NCI-H226 (cell line): ENCODE measurements at regions not wholly inside any gene's neighbourhood (a gene's known extent, or its start where the extent isn't known, plus 50 kb on each side); places are given as distances from the start of the nearest gene placed in this dataset.
"Not testable (repeated sequence)": the region's sequence is repeated elsewhere in the genome, so short reads cannot be mapped to it uniquely, and the experiment has no call there.

Source experiments
- DNase-seq: peaks from one replicate; pipeline ENCODE4 v3.0.0-alpha.2; 2015

DNA sequence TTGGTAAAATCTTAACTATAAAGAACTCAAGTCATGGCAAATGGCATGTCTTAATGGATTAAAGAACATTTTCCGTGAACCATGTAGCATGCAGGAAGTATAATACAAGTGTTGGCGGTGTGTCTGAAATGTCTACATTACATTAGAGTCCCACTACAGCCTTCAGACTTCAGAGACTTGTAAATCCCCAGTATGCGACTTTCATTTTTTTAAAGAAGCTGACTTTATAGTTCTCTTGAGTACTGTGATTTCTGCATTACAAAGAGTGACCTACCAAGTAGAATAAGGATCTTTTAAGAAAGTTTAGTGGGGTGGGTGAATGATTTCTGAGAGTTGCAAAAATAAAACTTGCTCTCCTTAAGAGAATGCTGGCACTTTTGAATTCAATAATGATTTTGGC is 140.7 kb upstream of the FN1 start:
- DNase-seq = no peak

DNA sequence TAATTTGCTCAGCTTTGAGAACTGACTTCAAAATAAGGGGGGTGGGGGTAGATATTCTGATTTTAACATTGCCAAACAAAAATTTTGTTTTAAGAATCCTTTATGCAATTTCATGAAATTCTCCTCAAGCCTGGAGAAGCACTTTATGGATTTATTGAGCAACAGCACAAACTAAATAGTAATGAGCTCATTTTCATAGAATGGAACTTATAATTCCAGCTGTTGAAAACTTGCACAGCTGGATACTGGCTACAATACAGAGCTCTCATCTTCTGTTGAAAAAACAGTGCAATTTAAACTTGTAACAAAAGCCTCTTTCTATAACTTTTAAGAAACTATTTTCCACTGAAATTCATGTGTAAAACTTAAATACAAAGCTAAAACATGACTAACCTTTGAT is 137.6 kb upstream of the FN1 start:
- DNase-seq = no peak

DNA sequence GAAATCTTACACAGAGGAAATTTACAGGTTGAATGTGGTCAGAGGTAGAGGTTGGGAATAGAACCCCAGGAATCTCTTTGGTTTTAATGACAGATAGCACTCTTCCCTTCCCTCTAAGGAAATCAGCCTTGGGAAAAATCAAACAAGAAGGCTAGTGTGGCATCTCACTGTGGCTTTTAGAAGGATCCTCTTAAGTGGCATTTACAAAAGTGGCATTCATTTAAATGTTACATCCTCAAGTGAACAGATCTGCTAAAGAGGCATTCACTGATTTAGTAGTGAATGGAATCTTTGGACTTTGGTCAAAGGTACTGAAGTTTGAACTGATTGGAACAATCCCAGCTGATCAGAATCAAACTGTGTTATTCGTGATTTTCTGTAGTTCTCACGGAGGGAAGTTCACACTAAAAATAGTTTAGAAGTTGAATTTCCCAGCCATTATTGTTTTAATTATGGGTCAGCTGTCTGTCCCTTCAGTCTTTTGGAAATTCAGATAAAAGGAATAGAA is 136.5 kb upstream of the FN1 start:
- DNase-seq = no peak

DNA sequence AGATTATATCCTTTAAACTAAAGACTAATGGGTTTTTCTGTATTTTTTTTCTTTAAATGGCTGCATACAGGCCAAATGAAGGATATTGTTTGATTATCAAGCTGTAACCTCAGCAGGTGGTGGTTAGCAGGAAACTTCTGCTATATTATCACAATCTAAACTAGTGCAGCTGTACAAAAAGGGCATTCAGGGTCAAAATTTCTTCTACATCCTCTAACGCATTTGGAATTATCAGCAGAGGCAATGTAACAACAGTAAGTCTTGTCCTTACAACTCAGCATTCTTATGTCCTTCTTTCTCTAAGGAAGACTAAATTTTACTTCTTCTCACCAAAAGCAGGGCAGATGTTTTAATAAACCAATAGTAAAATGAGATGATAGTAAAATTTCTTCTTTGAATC is 135.8 kb upstream of the FN1 start:
- no peak for DNase-seq

DNA sequence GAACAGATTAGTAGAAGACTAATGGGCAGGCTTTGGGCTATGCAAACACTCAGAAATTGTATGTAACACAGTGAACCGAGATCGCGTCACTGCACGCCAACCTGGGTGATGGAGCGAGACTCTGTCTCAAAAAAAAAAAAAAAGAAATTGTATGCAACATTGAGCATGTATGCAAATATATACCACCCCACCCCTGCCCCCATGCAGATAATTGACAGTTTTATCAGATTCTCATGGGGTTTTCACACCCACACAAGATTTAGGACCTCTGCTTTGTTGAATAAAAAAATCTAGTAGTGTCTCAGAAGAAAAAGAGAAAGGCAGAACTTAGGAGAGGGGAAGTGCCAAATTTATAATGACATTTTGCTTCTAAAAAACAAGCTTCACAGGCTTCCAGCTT is 131.6 kb upstream of the FN1 start:
- DNase-seq = no peak

DNA sequence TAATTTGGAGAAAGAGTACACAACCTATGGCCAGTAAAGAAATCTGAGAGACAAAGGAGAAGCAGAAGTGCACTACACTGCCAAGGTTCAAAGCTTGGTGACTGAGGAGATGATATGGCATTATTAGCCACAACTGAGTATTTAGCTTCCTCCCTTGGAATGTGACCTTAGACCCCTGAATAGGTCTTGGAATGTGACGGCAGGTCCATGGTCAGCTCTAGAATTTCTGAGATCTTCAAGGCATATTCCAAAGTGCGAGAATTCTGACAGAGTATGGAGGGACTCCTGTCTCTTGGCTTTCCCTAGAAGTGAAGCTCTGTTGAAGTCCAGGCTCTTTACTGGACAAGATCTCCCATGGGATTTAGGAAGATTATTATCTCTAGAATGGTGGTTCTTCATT is 130.0 kb upstream of the FN1 start:
- DNase-seq = no peak

DNA sequence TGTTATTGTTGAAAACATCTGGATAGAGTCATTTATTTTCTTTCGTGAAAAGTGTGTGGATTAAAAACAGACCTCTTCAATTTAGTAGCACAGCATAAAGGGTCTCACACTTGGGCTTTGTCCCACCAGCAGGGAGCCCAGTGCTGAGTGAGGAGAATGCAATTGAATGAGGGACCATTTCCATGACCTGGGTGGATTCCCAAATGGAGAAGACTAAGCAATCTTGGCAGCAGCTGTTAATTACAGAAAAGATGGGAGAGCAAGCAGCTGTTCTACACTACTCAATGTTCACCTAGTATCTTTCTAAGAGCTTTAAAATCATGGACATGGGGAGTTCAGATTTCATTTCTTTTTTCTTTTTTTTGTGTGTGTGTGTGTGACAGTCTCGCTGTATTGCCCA is 121.8 kb upstream of the FN1 start:
- no peak for DNase-seq

DNA sequence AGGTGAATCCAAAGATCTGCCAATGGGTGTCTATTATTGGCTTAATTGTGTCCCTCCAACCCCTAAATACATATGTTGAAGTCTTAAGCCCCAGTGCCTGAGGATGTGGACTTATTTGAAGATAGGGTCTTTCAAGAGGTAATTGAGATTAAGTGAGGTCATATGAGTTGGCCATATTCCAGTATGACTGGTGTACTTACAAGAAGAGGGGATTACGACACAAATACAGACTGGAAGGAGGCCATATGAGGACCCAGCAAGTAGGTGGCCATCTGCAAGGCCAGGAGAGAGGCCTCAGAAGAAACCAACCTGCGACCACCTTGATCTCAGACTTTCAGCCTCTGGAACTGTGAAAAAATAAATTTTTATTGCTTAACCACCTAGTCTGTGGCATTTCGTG is 121.1 kb upstream of the FN1 start:
- DNase-seq = no peak

DNA sequence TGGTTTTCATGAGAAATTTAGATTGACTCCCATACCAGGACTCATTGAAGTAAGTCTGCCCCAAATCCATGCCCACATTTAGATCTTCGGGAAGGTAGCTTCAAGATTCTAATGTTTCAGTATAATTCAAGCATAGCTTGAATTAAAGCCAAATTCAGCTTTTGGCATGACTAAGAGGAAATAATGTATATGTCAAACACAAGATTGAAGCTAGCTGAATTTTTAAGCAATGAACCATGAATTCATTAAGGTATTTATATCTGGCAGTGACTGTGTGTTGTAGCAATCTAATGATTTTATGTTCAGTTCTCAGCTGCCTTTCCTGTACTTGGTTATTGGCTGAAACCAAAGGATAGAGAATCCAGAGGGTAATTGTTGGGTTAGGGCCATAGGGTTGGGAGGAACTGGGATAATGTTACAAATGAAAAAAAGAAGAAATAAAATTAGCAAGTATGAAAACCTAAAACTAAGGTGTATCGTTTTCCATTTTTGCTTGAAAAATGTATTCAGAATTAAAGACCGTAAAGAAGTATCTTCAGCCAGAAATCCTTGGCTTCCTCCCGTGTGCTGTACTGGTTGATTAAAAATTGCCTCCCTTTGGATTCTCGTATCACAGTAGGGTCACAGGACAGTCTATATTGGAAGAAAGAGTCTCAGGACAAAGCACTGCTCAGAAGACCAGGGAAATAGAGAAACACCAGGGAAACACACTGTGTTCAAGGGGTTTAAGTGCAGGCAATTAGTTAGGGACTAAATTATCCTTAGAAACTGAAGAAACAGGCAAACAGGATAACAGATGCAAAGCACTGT is 119.0 kb upstream of the FN1 start:
- no peak for DNase-seq

DNA sequence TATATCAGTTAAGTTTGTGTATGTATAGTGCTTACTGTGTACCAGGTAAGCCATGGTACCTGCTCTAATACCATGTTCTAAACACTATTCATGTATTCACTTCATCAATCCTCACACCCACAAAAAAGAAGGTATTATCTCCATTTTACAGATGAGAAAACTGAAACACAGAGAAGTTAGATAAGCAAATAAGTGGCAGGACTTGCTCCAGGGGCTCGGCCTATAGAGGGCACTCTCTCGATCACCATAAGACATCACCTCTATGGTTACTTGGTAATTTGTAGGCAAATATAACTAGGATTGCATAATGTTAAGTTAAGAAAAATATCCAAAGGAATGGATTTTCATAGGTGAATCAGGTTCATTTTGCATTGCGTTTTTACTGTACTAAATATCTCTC is 118.1 kb upstream of the FN1 start:
- DNase-seq = no peak

DNA sequence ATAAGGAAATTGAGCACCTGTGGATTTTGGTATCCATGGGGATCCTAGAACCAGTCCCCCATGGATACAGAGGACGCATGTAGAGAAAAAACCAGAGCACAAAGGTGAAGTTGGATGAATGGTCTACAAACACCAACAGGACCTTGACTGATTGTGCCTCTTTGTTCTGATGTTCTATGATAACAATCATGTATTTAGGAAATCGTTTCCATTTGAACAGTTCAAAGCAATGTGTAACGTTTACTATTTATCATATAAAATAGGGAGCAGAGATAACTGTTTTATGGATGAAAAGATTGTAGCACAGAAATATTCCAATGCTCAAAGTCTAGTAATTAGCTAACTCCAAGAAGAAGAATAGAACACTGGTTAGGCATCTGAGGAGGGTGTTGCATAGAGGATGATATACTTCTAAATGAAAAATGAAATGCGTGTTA is 116.3 kb upstream of the FN1 start:
- no peak for DNase-seq

DNA sequence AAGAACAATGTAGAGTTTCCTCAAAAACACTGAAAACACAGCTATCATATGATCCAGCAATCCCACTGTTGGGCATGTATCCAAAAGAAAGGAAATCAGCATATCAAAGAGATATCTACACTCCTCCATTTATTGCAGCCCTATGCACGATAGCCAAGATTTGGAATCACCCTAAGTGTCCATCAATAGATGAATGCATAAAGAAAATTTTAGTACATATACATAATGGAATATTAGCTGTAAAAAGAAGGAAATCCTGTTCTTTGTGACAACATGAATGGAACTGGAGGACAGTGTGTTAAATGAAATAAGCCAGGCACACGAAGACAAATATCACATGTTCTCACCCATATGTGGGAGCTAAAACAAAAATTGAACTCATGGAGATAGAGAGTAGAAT is 114.5 kb upstream of the FN1 start:
- no peak for DNase-seq

DNA sequence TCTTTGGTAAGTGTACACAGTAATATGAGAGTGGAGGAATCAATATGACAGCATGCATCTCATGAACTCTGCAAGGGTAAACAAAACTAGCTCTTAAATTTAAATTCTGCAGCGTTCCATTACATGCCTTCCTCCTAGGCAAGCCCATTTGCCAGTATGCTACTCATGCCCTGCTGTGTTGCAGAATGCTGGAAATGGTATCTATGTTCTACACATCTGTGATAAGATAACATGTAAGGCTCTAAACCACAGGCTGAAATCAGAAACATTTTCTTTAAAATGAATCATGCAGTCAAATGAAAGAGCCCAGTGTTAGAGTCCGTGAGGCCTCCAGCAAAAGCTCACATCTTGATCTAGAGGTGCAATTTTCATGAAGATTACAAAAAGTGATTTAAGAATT is 112.8 kb upstream of the FN1 start:
- peak; percentile 22 for DNase-seq

DNA sequence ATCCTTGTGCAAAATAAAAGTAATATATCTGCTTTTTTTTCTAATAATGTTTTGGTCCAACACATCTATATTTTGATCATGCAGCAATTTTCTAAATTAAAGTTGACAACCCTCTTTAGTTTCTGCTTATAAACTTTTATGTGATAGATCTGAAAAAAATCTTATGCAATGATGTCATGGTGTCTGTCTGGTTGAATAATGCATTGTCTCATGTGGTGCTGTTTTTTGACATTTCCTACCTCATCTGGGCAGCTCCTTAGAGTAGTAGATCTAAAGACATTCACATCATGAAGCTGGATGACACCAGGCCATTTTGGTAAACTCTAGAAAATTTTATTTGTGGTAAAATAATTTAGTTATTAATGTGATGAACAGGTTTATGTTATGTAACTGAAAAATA is 106.8 kb upstream of the FN1 start:
- no peak for DNase-seq

DNA sequence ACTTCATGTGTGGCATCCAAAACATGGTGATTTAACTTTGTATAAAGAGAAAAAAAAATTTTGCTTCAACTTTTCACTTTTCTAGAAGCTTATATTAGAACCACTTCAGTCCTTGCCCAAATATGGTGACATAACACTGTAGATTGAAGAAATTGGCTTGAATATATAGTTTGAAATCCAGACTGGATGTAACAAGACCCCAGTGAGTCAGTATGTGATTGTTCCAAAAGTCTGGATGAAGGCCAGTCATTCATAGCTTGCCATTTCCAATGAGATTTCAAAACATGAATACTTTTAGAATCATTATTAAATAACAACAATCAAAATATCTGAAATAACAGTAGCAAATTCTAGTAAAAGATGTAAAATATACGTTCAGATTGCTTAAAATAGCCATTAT is 104.8 kb upstream of the FN1 start:
- DNase-seq = no peak

DNA sequence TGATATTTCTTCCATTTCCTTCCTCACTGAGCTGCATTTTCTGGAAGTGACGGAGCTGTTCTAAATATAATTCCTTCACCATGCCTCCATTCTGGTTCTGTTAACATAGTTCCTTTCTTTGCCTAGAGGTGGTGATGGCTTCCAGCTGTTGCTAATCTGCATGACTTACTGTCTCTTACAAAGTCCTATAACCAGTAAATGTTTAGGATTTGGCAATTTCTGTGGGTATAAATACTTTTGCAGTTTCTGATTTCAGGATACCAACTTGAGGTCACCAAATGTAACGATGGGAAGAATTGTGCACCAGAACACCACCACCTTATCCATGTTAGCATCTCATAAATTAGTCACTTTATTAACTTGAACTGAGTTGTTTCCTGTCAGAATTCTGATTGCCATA is 101.7 kb upstream of the FN1 start:
- no peak for DNase-seq

DNA sequence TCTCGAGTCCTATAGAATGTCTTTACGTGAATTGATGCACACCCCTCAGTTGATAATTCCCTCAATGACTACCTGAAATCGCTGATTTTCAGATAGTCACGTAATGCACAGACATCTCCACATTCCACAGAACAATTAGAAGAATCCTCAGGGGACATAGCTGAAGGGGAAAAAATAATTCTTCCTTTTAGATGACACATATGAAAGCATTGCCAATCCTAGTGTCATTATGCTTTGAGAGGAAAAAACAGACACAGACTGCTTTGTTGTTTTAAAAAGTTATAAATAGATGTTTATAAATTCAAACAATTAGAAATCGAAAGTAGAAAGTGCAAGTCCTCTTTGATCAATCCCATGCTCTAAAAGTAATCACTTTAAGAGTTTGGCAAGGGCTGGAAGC is 100.6 kb upstream of the FN1 start:
- no peak for DNase-seq

DNA sequence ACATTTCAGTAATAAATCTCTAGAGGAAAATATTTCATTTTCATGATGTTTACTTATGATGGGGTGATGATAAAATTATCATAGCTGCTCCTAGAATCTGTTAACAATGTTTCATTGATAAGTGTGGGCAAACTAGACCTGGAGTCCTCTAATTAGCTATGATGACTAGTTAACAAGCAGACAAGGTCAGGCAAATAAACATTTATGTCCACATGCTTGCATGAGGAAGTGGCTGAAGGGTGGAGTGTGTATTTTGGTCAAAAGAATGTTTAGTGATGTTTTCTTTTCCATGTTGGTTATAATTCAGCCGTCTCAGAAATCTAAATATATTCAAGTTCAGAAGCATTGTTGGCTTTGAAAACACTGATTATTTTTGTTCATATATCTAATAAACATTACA is 99.9 kb upstream of the FN1 start:
- no peak for DNase-seq

DNA sequence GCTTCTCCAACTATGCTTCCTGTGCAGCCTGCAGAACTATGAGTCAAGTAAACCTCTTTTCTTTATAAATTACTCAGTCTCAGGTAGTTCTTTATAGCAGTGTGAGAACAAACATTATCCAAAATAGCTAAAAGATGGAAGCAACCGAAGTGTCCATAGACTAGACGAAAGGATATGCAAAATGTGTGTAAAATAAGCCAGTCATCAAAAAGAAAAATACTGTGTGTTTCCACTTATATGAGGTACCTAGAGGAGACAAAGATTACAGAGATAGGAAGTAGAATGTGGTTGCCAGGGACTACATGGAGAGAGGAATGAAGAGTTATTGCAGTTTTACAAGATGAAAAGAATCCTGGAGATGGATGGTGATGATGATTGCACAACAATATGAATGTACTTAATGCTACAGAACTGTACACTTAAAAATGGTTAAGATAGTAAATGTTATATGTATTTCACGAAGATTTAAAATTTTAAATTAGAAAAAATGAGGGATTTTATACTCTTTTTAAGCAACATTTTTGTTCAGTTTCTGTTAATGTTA is 99.3 kb upstream of the FN1 start:
- no peak for DNase-seq

DNA sequence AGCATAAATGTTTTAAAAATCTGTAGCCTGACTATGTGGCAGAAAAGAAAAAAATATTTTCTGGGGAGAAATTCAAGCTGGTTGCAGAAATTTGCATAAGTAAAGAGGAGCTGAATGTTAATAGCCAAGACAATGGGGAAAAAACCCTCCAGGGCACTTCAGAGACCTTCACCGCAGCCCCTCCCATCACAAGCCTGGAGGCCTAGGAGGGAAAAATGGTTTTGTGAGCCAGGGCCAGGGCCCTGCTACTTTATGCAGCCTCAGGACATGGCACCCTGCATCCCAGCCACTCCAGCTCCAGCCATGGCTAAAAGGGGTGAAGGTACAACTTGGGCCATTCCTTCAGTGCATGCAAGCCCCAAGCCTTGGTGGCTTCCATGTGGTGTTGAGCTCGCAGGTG is 97.8 kb upstream of the FN1 start:
- DNase-seq = not testable (repeated sequence)

DNA sequence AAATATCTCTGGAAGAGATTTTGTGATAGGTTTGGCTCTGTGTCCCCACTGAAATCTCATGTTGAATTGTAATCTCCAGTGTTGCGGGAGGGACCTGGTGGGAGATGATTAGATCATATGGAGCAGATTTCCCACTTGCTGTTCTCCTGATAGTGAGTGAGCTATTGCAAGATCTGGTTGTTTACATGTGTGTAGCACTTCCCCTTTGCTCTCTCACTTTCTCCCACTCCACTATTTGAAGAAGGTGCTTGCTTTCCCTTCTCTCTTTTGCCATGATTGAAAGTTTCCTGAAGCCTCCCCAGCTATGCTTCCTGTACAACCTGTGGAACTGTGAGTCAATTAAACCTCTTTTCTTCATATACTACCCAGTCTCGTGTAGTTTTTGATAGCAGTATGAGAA is 97.0 kb upstream of the FN1 start:
- DNase-seq = no peak

DNA sequence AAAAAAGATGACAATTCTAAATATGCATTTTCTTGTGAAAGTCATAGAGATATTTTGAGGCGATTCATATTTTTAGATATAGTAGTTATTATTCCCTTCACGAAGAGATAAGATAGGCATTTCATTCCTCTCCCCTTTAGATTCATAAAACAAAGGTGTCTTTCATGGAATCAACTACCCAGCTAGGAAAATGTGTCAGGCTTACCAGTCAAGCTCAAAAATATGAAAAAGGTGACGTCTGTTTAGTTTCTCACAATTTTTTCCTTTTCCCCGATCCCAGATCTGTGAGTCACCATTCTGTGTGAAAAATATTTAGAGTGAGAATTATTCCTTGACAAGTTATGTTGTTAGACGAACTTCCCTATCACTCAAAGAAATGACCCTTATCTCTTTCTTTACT is 95.4 kb upstream of the FN1 start:
- DNase-seq = peak; percentile 70

DNA sequence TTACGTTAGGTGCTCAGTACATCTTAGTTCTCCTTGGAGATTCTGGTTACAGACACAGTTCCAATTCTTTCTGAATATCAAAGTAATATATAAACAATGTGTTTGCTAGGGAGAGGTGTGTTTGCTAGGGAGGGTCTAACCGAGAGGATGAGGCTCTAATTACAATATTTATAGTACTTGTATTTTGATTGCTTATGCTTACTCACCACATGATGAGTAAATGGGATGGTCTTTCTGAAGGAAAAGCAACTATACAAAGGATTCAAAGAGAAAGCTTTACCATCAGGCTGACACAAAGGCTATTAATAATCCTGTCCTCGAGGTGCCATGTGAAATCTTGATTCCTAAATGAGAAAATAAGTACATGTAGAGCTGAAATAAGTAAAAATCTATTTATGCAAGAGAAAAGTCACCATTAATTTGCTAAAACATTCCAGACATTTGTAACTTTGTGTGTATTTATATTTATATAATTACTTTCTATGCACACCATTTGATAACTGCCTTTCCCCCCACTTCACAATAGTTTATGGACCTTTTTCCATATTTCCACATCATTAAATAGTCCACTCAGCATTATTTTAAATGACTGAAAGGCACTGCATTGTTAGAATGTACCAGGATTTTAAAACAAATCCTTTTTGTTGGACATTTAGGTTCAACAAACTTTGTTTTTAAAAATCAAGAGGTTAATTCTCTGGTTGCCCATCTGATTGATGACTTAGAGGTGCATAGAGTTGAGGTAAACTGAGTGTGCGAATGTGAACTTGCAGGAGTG is 94.5 kb upstream of the FN1 start:
- DNase-seq = no peak

DNA sequence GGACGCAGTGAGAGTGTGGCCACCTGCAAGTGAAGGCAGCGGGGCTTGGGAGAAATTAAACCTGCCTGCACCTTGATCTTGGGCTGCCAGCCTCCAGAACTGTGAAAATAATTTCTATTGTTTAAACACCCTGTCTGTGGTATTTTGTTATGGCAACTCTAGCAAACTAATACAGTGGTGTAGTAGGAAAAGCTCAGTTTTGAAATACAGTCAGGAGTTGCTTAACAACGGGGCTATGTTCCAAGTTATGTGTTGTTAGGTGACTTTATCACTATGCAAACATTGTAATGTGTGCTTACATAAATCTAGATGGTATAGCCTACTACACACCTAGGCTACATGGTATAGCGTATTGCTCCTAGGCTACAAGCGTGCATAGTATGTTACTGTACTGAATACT is 93.4 kb upstream of the FN1 start:
- DNase-seq = peak; percentile 35
